ENCODE measurements at regions not wholly inside any gene's neighbourhood (a gene's known extent, or its start where the extent isn't known, plus 50 kb on each side); places are given as distances from the start of the nearest gene placed in this dataset.
A peak's percentile ranks its signal among the peaks of the same experiment; 100 is the strongest.

GRCh38 chr18:51614967-51615571 is 417.6 kb upstream of the MEX3C start:
- in situ Hi-C loops (cut with HindIII; ENCODE audit: low sequenced_read_pairs) = no loop called here
- DNase-seq (ENCODE audit: low spot score) = no peak

- no peak for DNase-seq (ENCODE audit: low spot score)
- in situ Hi-C loops (cut with HindIII; ENCODE audit: low sequenced_read_pairs) = no loop called here
Observed at GRCh38 chr18:51617167-51617566, 419.7 kb upstream of the MEX3C start.

GRCh38 chr18:51617572-51618260 is 420.2 kb upstream of the MEX3C start:
- in situ Hi-C loops (cut with HindIII; ENCODE audit: low sequenced_read_pairs) = no loop called here
- no peak for DNase-seq (ENCODE audit: low spot score)

- in situ Hi-C loops (cut with HindIII; ENCODE audit: low sequenced_read_pairs) = no loop called here
- DNase-seq (ENCODE audit: low spot score) = no peak
Observed at GRCh38 chr18:51619283-51619682, 421.8 kb upstream of the MEX3C start.

- in situ Hi-C loops (cut with HindIII; ENCODE audit: low sequenced_read_pairs) = no loop called here
- DNase-seq (ENCODE audit: low spot score) = peak; percentile 87
Observed at GRCh38 chr18:51621113-51621863, 423.8 kb upstream of the MEX3C start.

GRCh38 chr18:51621864-51622160 is 424.3 kb upstream of the MEX3C start:
- in situ Hi-C loops (cut with HindIII; ENCODE audit: low sequenced_read_pairs) = no loop called here
- peak; percentile 21 for DNase-seq (ENCODE audit: low spot score)

GRCh38 chr18:51622702-51623101 is 425.2 kb upstream of the MEX3C start:
- DNase-seq (ENCODE audit: low spot score) = no peak
- in situ Hi-C loops (cut with HindIII; ENCODE audit: low sequenced_read_pairs) = no loop called here

- DNase-seq (ENCODE audit: low spot score) = no peak
- in situ Hi-C loops (cut with HindIII; ENCODE audit: low sequenced_read_pairs) = no loop called here
Observed at GRCh38 chr18:51623653-51624052, 426.2 kb upstream of the MEX3C start.

- in situ Hi-C loops (cut with HindIII; ENCODE audit: low sequenced_read_pairs) = no loop called here
- no peak for DNase-seq (ENCODE audit: low spot score)
Observed at GRCh38 chr18:51630706-51631105, 433.2 kb upstream of the MEX3C start.

- DNase-seq (ENCODE audit: low spot score) = no peak
Observed at GRCh38 chr18:51637881-51638280, 440.4 kb upstream of the MEX3C start.

GRCh38 chr18:51639541-51639940 is 442.1 kb upstream of the MEX3C start:
- no peak for DNase-seq (ENCODE audit: low spot score)
- in situ Hi-C loops (cut with HindIII; ENCODE audit: low sequenced_read_pairs) = no loop called here

More at GRCh38 chr18:51637881-51638280, 440.4 kb upstream of the MEX3C start:
- in situ Hi-C loops (cut with HindIII; ENCODE audit: low sequenced_read_pairs) = no loop called here

- DNase-seq (ENCODE audit: low spot score) = no peak
- in situ Hi-C loops (cut with HindIII; ENCODE audit: low sequenced_read_pairs) = no loop called here
Observed at GRCh38 chr18:51643483-51643882, 446.0 kb upstream of the MEX3C start.

GRCh38 chr18:51645607-51646006 is 448.1 kb upstream of the MEX3C start:
- DNase-seq (ENCODE audit: low spot score) = no peak
- in situ Hi-C loops (cut with HindIII; ENCODE audit: low sequenced_read_pairs) = no loop called here

GRCh38 chr18:51647346-51647745 is 449.9 kb upstream of the MEX3C start:
- in situ Hi-C loops (cut with HindIII; ENCODE audit: low sequenced_read_pairs) = no loop called here
- DNase-seq (ENCODE audit: low spot score) = no peak

- in situ Hi-C loops (cut with HindIII; ENCODE audit: low sequenced_read_pairs) = no loop called here
- no peak for DNase-seq (ENCODE audit: low spot score)
Observed at GRCh38 chr18:51647942-51648341, 450.5 kb upstream of the MEX3C start.

- peak; percentile 52 for DNase-seq (ENCODE audit: low spot score)
Observed at GRCh38 chr18:51649796-51650195, 452.3 kb upstream of the MEX3C start.

GRCh38 chr18:51651761-51652160 is 454.3 kb upstream of the MEX3C start:
- in situ Hi-C loops (cut with HindIII; ENCODE audit: low sequenced_read_pairs) = no loop called here
- DNase-seq (ENCODE audit: low spot score) = peak; percentile 99

More at GRCh38 chr18:51649796-51650195, 452.3 kb upstream of the MEX3C start:
- in situ Hi-C loops (cut with HindIII; ENCODE audit: low sequenced_read_pairs) = no loop called here

- in situ Hi-C loops (cut with HindIII; ENCODE audit: low sequenced_read_pairs) = no loop called here
- no peak for DNase-seq (ENCODE audit: low spot score)
Observed at GRCh38 chr18:51653507-51654213, 456.2 kb upstream of the MEX3C start.

- no peak for DNase-seq (ENCODE audit: low spot score)
- in situ Hi-C loops (cut with HindIII; ENCODE audit: low sequenced_read_pairs) = no loop called here
Observed at GRCh38 chr18:51654488-51655326, 457.2 kb upstream of the MEX3C start.

Measured in G401 (cell line).